ENCODE measurements at regions not wholly inside any gene's neighbourhood (a gene's known extent, or its start where the extent isn't known, plus 50 kb on each side); places are given as distances from the start of the nearest gene placed in this dataset.

DNA sequence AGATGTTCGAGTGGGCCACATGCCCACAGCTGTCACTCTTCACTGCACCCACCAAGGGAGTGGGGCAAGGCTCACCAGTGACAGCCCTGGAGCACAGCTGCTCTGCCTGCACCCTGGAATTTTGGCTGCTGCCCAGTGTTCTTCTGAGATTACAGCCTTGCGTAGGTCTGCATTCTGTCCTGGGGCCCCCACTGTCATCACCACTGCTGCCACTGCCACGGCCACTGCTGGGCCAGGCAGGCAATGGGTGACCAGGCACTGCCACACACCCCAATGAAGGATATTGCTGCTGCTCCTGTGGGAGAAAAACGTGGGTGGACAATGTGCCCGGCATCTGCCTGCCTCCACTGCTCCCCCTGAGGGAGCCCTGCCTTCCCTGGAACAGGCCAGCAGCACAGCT, 1717.0 kb downstream of the TP53TG3F start:
- ATAC-seq (replicated peaks in 6 of 8), result no peak
- in situ Hi-C loops (cut with MboI; ENCODE audit: low pct_unique_long_range_greater_than_20kb in 2 of 9, low sequenced_read_pairs in 9 of 9, unreplicated experiment in 9 of 9), result no loop called here
- H3K4me3 ChIP-seq, result no peak overlapping the region
- H3K27ac ChIP-seq, result no peak overlapping the region
- H3K4me1 ChIP-seq (replicated peaks in 1 of 2), result no peaks in the 10 kb centered on the region
- 0 to 40% methylated on average over 1 of the region's 5 CpGs; no CpG with 5 or more reads in 8 of the 10 experiments for WGBS, 10 experiments

DNA sequence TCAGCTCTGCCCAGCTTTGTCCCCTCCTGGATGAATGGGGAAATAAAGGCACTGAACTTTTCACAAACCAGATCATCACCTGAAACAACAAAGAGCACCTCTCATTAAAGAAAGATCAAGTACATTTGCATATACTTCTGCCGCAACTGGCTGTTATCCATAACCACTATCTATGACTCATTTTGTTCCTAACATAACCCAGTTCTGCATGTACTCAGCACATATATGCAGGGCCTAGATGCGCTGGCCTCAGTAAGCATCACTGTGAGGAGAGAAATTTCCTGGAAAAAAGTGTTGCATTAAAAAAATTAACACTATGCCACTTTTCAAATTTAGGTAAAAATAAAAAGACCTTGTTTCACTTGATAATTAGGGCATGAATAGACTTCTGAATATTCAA, 1718.4 kb downstream of the TP53TG3F start:
- Histone ChIP-seq H3K4me1 (replicated peaks in 1 of 2) (no peaks in the 10 kb centered on the region), H3K4me3 (no peak overlapping the region), H3K27ac (no peak overlapping the region)
- in situ Hi-C loops (cut with MboI; ENCODE audit: low pct_unique_long_range_greater_than_20kb in 2 of 9, low sequenced_read_pairs in 9 of 9, unreplicated experiment in 9 of 9), result no loop called here
- peak in 1 of 8 experiments; percentile 52 for ATAC-seq (replicated peaks in 6 of 8)
- 0 to 100% (median 42%) methylated on average over 1 to 2 of the region's 2 CpGs; no CpG with 5 or more reads in 2 of the 10 experiments for WGBS, 10 experiments

DNA sequence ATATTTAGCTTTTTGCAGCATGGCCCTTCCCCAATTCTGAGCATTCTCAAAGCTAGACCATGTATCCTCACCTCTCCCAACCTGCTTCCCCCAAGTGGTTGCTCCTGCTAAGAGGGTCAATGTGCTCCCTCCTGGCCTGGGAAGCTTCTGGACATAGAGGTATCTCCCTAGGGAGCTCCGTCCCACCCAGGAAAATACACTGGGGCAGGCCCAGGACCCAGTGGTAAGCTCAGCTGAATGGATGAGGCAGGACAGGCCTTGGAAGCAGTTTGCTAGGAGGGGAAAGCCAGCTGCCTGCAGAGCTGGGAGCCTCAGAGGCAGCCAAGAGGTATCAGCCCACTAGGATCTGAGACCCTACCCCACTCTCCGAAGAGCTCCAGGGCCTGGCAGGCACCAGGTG, 1721.6 kb downstream of the TP53TG3F start:
- in situ Hi-C loops (cut with MboI; ENCODE audit: low pct_unique_long_range_greater_than_20kb in 2 of 9, low sequenced_read_pairs in 9 of 9, unreplicated experiment in 9 of 9), result no loop called here
- H3K4me3 ChIP-seq, result no peak overlapping the region
- WGBS, 10 experiments, result 0 to 17% (median 0%) methylated on average over 1 to 2 of the region's 2 CpGs; no CpG with 5 or more reads in 7 of the 10 experiments
- no peak overlapping the region for H3K27ac ChIP-seq
- no peaks in the 10 kb centered on the region for H3K4me1 ChIP-seq (replicated peaks in 1 of 2)
- no peak for ATAC-seq (replicated peaks in 6 of 8)

DNA sequence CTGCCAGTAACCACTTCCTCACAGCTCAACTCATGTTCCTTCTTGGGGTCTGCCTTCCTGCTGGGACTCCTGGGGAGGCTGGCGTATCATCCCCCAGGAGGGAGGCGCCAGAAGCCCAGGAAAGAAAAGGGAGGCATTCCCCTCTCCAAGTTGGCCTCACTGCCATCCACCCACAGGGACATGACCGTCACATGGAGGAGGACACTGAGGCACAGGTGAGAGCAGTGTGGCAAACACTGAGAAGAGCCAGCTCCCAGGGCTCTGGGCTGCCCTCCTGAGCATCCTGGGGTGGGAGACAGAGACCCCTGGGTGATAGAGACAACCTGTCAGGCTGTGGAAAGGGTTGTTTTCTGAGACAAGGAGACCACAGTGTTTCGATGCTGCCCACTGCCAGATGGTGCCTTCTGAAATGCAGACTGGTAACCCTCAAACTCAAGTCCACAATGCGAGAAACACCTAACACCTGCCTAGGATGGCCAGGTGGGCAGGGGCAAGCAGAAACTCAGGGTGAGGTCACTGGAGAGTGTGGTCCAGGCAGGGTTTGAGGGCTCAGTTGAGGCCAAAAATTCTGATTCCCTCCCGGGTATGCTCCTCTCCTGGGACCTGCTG, 1722.1 kb downstream of the TP53TG3F start:
- H3K4me1 ChIP-seq (replicated peaks in 1 of 2), result no peaks in the 10 kb centered on the region
- H3K27ac ChIP-seq, result no peak overlapping the region
- ATAC-seq (replicated peaks in 6 of 8), result no peak
- WGBS, 10 experiments, result 0 to 65% (median 45%) methylated on average over 1 to 2 of the region's 6 CpGs; no CpG with 5 or more reads in 6 of the 10 experiments
- in situ Hi-C loops (cut with MboI; ENCODE audit: low pct_unique_long_range_greater_than_20kb in 2 of 9, low sequenced_read_pairs in 9 of 9, unreplicated experiment in 9 of 9), result no loop called here
- no peak overlapping the region for H3K4me3 ChIP-seq

DNA sequence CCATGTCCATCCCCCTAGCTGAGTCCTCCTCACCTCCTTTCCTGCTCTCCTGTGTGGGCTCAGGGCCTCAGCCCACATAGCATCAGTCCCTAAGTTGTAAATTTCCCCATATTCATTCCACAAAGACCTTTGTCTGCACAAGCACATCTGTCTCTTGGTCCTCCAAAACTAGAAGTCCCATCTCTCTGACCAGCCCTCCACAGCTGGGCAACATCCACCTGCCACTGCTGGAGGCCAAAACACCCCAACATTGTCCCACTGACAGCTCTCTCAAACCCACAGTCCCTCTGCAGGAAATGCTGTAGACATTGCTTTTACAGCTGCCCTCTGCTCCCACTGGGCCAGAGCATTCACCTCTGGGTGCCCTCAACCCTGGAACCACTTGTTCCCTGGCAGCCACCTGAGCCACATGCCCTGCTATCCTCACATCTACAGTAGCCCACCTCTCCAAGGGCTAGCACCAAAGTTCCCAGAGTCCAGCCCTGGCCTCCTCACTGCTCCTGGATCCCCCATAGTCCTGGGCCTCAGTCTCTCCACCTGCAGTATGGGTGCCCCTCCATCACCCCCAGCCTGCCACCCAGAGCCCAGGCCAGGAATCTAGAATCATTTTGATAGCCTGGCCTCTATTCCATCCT, 1722.7 kb downstream of the TP53TG3F start:
- in situ Hi-C loops (cut with MboI; ENCODE audit: low pct_unique_long_range_greater_than_20kb in 2 of 9, low sequenced_read_pairs in 9 of 9, unreplicated experiment in 9 of 9), result no loop called here

DNA sequence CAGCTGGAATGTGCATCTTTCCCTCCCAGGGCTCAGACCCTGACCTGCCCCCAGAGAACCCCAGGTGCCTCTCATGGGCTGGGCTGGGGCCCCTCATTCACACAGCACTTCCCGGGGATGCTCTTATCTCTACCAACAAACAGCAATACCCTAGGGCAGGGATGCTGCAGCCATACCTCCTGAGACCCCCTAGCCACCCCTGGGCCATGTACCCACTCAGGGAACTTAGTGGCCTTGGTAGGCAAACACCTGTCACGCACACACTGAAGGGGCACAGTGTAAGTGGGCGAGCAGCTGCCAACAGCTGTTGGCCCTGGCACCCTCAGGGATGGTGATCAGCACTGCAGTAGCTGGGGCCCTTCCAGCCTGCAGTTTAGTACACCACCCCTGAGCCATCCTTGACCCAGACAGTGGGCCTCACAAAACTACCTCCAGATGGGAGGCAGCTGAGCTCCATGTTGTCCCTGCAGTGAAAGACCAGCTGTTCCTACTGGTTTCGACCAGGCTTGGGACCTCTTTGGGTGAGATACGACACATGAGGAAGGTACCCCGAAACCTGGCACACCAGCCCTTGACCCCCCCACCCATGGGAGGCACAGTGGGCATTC, 1723.6 kb downstream of the TP53TG3F start:
- WGBS, 10 experiments, result 0 to 60% (median 33%) methylated on average over 1 to 4 of the region's 6 CpGs; no CpG with 5 or more reads in 5 of the 10 experiments
- Histone ChIP-seq H3K4me1 (replicated peaks in 1 of 2) (no peaks in the 10 kb centered on the region), H3K27ac (no peak overlapping the region), H3K4me3 (no peak overlapping the region)
- no peak for ATAC-seq (replicated peaks in 6 of 8)
- in situ Hi-C loops (cut with MboI; ENCODE audit: low pct_unique_long_range_greater_than_20kb in 2 of 9, low sequenced_read_pairs in 9 of 9, unreplicated experiment in 9 of 9), result no loop called here

More for the DNA sequence above, 1722.7 kb downstream of the TP53TG3F start:
- Histone ChIP-seq H3K4me3 (no peak overlapping the region), H3K27ac (no peak overlapping the region), H3K4me1 (replicated peaks in 1 of 2) (no peaks in the 10 kb centered on the region)
- ATAC-seq (replicated peaks in 6 of 8), result no peak

DNA sequence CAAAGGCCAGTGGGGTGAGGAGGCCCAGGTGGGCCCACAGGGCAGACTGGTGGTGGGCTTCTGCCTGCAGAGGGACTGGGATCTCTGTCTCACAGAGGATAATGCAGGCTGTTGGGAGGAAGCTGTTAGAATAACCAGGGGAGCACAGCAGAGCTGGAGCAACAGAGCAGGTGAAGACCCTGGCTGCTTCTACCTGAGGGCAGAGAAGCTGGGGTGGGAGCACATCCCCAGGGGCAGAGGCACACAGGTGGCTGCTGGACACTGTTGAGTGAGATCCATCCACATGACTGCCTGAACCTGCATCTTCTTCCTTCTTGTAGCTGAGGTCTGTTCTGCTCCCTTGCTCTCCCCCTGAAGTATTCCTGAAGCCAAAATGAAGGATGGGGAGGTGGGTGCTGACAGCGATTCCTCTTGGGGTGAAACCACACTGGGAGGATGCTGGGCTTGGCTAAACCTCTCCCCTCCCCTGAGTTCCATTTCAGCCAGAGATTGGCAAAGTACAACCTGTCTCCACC, 1725.0 kb downstream of the TP53TG3F start:
- Histone ChIP-seq H3K4me1 (replicated peaks in 1 of 2) (no peaks in the 10 kb centered on the region), H3K4me3 (no peak overlapping the region), H3K27ac (no peak overlapping the region)
- ATAC-seq (replicated peaks in 6 of 8), result no peak
- 0 to 20% (median 7%) methylated on average over 1 of the region's 1 CpG; no CpG with 5 or more reads in 4 of the 10 experiments for WGBS, 10 experiments
- in situ Hi-C loops (cut with MboI; ENCODE audit: low pct_unique_long_range_greater_than_20kb in 2 of 9, low sequenced_read_pairs in 9 of 9, unreplicated experiment in 9 of 9), result no loop called here

DNA sequence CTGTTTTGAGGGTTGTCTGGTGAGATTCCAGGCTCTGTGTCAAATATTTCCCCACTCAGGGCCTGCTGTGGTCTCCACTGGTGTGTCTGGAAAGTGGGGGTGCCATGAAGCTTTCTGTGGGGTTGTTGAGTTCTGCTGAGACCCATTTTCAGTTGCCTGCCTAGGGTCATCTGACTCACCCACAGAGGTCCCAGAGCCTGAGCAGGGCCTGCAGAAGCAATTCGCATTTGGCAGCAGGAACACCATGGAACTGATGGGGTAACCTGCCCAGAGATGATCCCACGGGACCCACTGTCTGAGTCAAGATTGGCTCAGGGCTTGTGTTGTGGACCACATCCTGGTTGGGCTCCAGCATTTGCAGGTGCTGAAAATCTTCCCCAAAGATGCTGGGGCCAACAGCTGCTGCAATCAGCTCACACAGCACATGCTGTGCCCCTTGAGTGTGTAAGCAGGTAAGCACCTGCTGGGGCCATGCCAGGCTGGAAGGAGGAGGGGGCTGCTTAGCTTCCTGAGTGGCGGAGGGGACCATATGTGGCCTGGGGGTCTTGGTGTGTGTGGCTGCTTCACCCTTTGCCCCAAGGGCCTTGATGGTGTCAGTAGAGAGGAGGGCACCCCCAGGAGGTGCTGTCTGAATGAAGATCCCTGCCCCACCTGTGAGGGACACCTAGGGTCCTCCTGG, 1726.1 kb downstream of the TP53TG3F start:
- in situ Hi-C loops (cut with MboI; ENCODE audit: low pct_unique_long_range_greater_than_20kb in 2 of 9, low sequenced_read_pairs in 9 of 9, unreplicated experiment in 9 of 9), result no loop called here
- WGBS, 10 experiments, result 6 to 13% methylated on average over 3 of the region's 3 CpGs; no CpG with 5 or more reads in 8 of the 10 experiments
- Histone ChIP-seq H3K4me3 (no peak overlapping the region), H3K27ac (no peak overlapping the region), H3K4me1 (replicated peaks in 1 of 2) (no peaks in the 10 kb centered on the region)
- ATAC-seq (replicated peaks in 6 of 8), result no peak

DNA sequence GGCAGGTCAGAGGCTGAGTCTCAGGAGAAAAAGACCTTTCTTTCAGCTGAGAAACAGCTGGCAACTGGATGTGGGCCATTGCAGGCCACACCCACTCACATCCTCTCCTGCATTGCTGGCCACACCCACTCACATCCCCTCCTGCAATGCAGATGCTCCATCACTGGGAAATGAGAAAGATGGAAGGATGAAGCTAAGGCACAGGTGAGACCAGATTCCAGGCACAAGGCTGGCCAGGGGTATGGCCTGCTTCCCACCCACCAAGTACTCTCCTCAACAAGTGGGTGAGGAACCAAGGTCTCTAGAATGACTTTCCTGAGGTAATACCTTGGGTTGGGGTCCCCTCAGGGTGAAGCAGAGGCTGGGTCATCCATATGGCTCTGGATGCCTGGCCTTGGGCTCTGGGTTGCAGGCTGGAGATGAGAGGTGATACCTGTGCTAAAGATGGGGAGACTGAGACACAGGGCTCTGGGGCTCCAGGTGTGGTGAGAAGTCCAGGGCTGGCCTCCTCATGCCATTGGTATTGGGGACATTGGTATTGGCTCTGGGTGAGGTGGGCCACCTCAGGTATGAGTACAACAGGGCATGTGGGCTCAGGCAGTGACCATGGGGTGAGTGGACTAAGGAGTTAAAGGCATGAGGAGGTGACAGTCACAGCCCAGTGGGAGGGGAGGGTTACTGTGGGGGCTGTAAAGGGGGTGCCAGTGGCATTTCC, 1726.8 kb downstream of the TP53TG3F start:
- no peaks in the 10 kb centered on the region for H3K4me1 ChIP-seq (replicated peaks in 1 of 2)
- in situ Hi-C loops (cut with MboI; ENCODE audit: low pct_unique_long_range_greater_than_20kb in 2 of 9, low sequenced_read_pairs in 9 of 9, unreplicated experiment in 9 of 9), result no loop called here
- H3K4me3 ChIP-seq, result no peak overlapping the region
- no peak for ATAC-seq (replicated peaks in 6 of 8)
- H3K27ac ChIP-seq, result no peak overlapping the region

DNA sequence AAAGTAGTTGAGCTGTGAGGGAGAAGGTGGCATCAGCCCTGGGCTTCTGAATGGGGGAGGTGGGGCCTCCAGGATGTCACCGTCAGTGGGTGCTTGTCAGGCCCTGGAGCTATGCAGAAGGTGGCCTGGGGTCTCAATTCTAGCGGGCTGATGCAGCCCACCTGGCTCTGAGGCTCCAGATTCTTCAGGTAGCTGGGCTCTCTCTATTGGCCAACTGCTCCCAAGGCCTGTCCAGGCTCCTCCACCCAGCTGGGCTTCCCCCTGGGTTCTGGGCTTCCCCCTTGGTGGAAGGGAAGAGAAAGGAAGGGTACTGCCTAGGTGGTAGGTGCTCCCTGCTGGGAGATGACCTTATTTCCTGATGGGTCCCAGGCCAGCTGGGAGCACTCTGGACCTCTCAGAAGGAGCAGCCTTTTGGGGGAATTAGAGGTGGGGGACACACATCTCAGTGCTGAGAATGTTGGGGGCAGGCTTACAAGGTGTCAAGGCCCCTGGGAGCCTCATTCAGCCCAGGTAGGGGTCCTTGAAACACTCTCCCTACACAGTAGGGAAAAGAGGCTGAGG, 1728.3 kb downstream of the TP53TG3F start:
- 0% methylated on average over 1 of the region's 2 CpGs; no CpG with 5 or more reads in 8 of the 10 experiments for WGBS, 10 experiments
- Histone ChIP-seq H3K4me1 (replicated peaks in 1 of 2) (no peaks in the 10 kb centered on the region), H3K4me3 (no peak overlapping the region), H3K27ac (no peak overlapping the region)
- no peak for ATAC-seq (replicated peaks in 6 of 8)
- in situ Hi-C loops (cut with MboI; ENCODE audit: low pct_unique_long_range_greater_than_20kb in 2 of 9, low sequenced_read_pairs in 9 of 9, unreplicated experiment in 9 of 9), result no loop called here

DNA sequence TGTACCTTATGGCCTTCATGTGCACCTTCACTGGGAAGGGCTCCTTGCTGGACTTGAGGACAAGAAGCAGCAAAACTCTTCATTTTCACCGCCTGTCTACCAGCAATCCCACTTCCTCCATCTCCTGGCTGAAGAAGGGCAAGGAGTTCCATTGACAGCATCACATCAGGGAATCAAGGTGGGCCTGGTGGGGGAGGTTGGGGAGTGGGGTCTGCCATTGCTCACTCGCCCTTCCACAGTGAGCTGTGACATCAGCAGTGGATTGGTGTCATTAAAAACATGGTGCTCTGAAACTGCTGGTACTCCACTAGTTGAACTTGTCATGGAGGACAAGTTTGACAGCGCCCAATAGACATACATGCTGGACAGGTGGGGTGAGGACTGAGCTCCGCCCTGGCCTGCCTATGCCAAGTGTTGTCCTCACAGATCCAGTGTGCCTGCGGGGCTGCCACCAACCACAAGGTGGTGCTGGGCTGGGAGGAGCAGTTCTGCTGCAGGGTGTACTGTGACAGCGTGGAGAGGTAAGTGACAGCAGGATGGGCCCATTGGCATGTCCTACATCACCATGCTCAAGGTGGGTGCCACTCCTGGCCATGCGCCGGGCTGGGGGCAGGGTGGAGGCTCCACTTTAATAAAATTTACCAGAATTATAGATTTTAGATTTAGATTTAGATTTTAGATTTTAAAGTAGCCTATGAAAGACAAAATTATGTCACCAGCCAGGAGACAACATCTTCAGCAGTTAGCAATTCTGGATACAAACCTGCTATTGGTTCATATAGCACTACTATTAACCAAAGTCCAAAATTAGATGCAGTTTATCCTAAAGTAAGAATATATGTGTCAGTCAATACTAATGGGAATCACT, 1729.1 kb downstream of the TP53TG3F start:
- 7 to 44% (median 29%) methylated on average over 2 to 4 of the region's 8 CpGs; no CpG with 5 or more reads in 5 of the 10 experiments for WGBS, 10 experiments
- Histone ChIP-seq H3K4me1 (replicated peaks in 1 of 2) (no peaks in the 10 kb centered on the region), H3K27ac (no peak overlapping the region), H3K4me3 (no peak overlapping the region)
- ATAC-seq (replicated peaks in 6 of 8), result peak in 2 of 8 experiments; percentile 67 to 69
- in situ Hi-C loops (cut with MboI; ENCODE audit: low pct_unique_long_range_greater_than_20kb in 2 of 9, low sequenced_read_pairs in 9 of 9, unreplicated experiment in 9 of 9), result no loop called here

DNA sequence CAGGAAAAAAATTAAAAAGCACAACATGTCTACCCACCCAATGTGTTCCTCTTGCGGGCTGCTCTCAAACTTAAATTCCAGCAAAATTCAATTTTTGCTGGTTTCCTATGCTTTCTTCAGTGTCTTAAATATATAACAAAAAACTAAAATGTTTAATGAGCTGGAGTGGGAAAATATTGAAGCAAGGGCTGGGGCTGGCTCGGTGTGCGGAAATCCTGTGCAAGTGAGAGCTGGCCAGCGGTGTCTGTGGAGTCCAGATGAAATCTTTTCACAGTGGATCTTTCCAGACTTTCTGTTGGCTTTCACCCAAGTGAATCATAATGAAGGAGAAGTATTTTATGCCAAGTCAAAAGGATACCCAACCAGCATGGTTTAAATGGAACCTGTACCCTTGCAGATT, 1733.6 kb downstream of the TP53TG3F start:
- Histone ChIP-seq H3K27ac (no peak overlapping the region), H3K4me1 (replicated peaks in 1 of 2) (no peaks in the 10 kb centered on the region), H3K4me3 (no peak overlapping the region)
- in situ Hi-C loops (cut with MboI; ENCODE audit: low pct_unique_long_range_greater_than_20kb in 2 of 9, low sequenced_read_pairs in 9 of 9, unreplicated experiment in 9 of 9), result no loop called here
- ATAC-seq (replicated peaks in 6 of 8), result no peak
- WGBS, 10 experiments, result 17 to 89% (median 46%) methylated on average over 1 to 4 of the region's 4 CpGs

Data from motor neuron (in vitro differentiated cells).